ENCODE measurements at regions not wholly inside any gene's neighbourhood (a gene's known extent, or its start where the extent isn't known, plus 50 kb on each side); places are given as distances from the start of the nearest gene placed in this dataset.
"Not testable (repeated sequence)": the region's sequence is repeated elsewhere in the genome, so short reads cannot be mapped to it uniquely, and the experiment has no call there.

- Histone ChIP-seq H3K4me1 (ENCODE audit: control insufficient read depth, insufficient read depth, low read length) (no peaks in the 10 kb centered on the region), H3K36me3 (ENCODE audit: control insufficient read depth in 2 of 2, insufficient read depth in 2 of 2, low read length in 2 of 2) (no peaks in the 10 kb centered on the region), H3K4me3 (ENCODE audit: low read length in 2 of 2) (no peak overlapping the region), H3K9ac (ENCODE audit: low read length in 2 of 2) (no peak overlapping the region), H3K27me3 (ENCODE audit: control insufficient read depth in 1 of 2, insufficient read depth in 2 of 2, low read length in 2 of 2) (no peaks in the 10 kb centered on the region), H3K27ac (ENCODE audit: low read length) (no peak overlapping the region), H3K9me3 (ENCODE audit: control insufficient read depth in 2 of 2, low read length in 2 of 2) (no peaks in the 10 kb centered on the region)
Observed at GRCh38 chr6:81373414-81373813, 379.1 kb downstream of the TENT5A start.

- H3K27me3 ChIP-seq (ENCODE audit: control insufficient read depth in 1 of 2, insufficient read depth in 2 of 2, low read length in 2 of 2) = no peaks in the 10 kb centered on the region
- H3K27ac ChIP-seq (ENCODE audit: low read length) = no peak overlapping the region
- H3K9me3 ChIP-seq (ENCODE audit: control insufficient read depth in 2 of 2, low read length in 2 of 2) = no peaks in the 10 kb centered on the region
- no peak overlapping the region for H3K4me3 ChIP-seq (ENCODE audit: low read length in 2 of 2)
- H3K9ac ChIP-seq (ENCODE audit: low read length in 2 of 2) = no peak overlapping the region
- H3K36me3 ChIP-seq (ENCODE audit: control insufficient read depth in 2 of 2, insufficient read depth in 2 of 2, low read length in 2 of 2) = no peaks in the 10 kb centered on the region
- no peaks in the 10 kb centered on the region for H3K4me1 ChIP-seq (ENCODE audit: control insufficient read depth, insufficient read depth, low read length)
Observed at GRCh38 chr6:81371930-81372329, 380.6 kb downstream of the TENT5A start.

- Histone ChIP-seq H3K9me3 (ENCODE audit: control insufficient read depth in 2 of 2, low read length in 2 of 2) (no peaks in the 10 kb centered on the region), H3K4me3 (ENCODE audit: low read length in 2 of 2) (no peak overlapping the region), H3K36me3 (ENCODE audit: control insufficient read depth in 2 of 2, insufficient read depth in 2 of 2, low read length in 2 of 2) (no peaks in the 10 kb centered on the region), H3K4me1 (ENCODE audit: control insufficient read depth, insufficient read depth, low read length) (no peaks in the 10 kb centered on the region), H3K9ac (ENCODE audit: low read length in 2 of 2) (no peak overlapping the region), H3K27me3 (ENCODE audit: control insufficient read depth in 1 of 2, insufficient read depth in 2 of 2, low read length in 2 of 2) (no peaks in the 10 kb centered on the region), H3K27ac (ENCODE audit: low read length) (no peak overlapping the region)
Observed at GRCh38 chr6:81366972-81367371, 385.5 kb downstream of the TENT5A start.

GRCh38 chr6:81362246-81362645, 390.2 kb downstream of the TENT5A start:
- Histone ChIP-seq H3K9ac (ENCODE audit: low read length in 2 of 2) (no peak overlapping the region), H3K4me1 (ENCODE audit: control insufficient read depth, insufficient read depth, low read length) (no peaks in the 10 kb centered on the region), H3K9me3 (ENCODE audit: control insufficient read depth in 2 of 2, low read length in 2 of 2) (no peaks in the 10 kb centered on the region), H3K27me3 (ENCODE audit: control insufficient read depth in 1 of 2, insufficient read depth in 2 of 2, low read length in 2 of 2) (no peaks in the 10 kb centered on the region), H3K27ac (ENCODE audit: low read length) (no peak overlapping the region), H3K36me3 (ENCODE audit: control insufficient read depth in 2 of 2, insufficient read depth in 2 of 2, low read length in 2 of 2) (no peaks in the 10 kb centered on the region), H3K4me3 (ENCODE audit: low read length in 2 of 2) (no peak overlapping the region)

GRCh38 chr6:81353262-81353661, 399.2 kb downstream of the TENT5A start:
- H3K27me3 ChIP-seq (ENCODE audit: control insufficient read depth in 1 of 2, insufficient read depth in 2 of 2, low read length in 2 of 2) = no peaks in the 10 kb centered on the region
- no peak overlapping the region for H3K27ac ChIP-seq (ENCODE audit: low read length)
- no peak overlapping the region for H3K4me3 ChIP-seq (ENCODE audit: low read length in 2 of 2)
- no peaks in the 10 kb centered on the region for H3K36me3 ChIP-seq (ENCODE audit: control insufficient read depth in 2 of 2, insufficient read depth in 2 of 2, low read length in 2 of 2)
- H3K4me1 ChIP-seq (ENCODE audit: control insufficient read depth, insufficient read depth, low read length) = no peaks in the 10 kb centered on the region
- no peak overlapping the region for H3K9ac ChIP-seq (ENCODE audit: low read length in 2 of 2)
- H3K9me3 ChIP-seq (ENCODE audit: control insufficient read depth in 2 of 2, low read length in 2 of 2) = no peaks in the 10 kb centered on the region

GRCh38 chr6:81344026-81344425, 408.5 kb downstream of the TENT5A start:
- not testable (repeated sequence) for H3K36me3 ChIP-seq (ENCODE audit: control insufficient read depth in 2 of 2, insufficient read depth in 2 of 2, low read length in 2 of 2); H3K9ac ChIP-seq (ENCODE audit: low read length in 2 of 2); H3K9me3 ChIP-seq (ENCODE audit: control insufficient read depth in 2 of 2, low read length in 2 of 2); H3K4me3 ChIP-seq (ENCODE audit: low read length in 2 of 2); H3K27ac ChIP-seq (ENCODE audit: low read length); H3K27me3 ChIP-seq (ENCODE audit: control insufficient read depth in 1 of 2, insufficient read depth in 2 of 2, low read length in 2 of 2); H3K4me1 ChIP-seq (ENCODE audit: control insufficient read depth, insufficient read depth, low read length)

GRCh38 chr6:81340946-81341345, 411.5 kb downstream of the TENT5A start:
- H3K27ac ChIP-seq (ENCODE audit: low read length) = no peak overlapping the region
- H3K9ac ChIP-seq (ENCODE audit: low read length in 2 of 2) = no peak overlapping the region
- peaks cover 0 to 2% of the 10 kb centered on the region in 2 donors for H3K9me3 ChIP-seq (ENCODE audit: control insufficient read depth in 2 of 2, low read length in 2 of 2)
- no peak overlapping the region for H3K4me3 ChIP-seq (ENCODE audit: low read length in 2 of 2)
- no peaks in the 10 kb centered on the region for H3K4me1 ChIP-seq (ENCODE audit: control insufficient read depth, insufficient read depth, low read length)
- no peaks in the 10 kb centered on the region for H3K36me3 ChIP-seq (ENCODE audit: control insufficient read depth in 2 of 2, insufficient read depth in 2 of 2, low read length in 2 of 2)
- H3K27me3 ChIP-seq (ENCODE audit: control insufficient read depth in 1 of 2, insufficient read depth in 2 of 2, low read length in 2 of 2) = no peaks in the 10 kb centered on the region

GRCh38 chr6:81331526-81331925, 421.0 kb downstream of the TENT5A start:
- H3K4me3 ChIP-seq (ENCODE audit: low read length in 2 of 2) = no peak overlapping the region
- no peak overlapping the region for H3K27ac ChIP-seq (ENCODE audit: low read length)
- H3K4me1 ChIP-seq (ENCODE audit: control insufficient read depth, insufficient read depth, low read length) = no peaks in the 10 kb centered on the region
- no peak overlapping the region for H3K9ac ChIP-seq (ENCODE audit: low read length in 2 of 2)
- H3K36me3 ChIP-seq (ENCODE audit: control insufficient read depth in 2 of 2, insufficient read depth in 2 of 2, low read length in 2 of 2) = no peaks in the 10 kb centered on the region
- no peaks in the 10 kb centered on the region for H3K27me3 ChIP-seq (ENCODE audit: control insufficient read depth in 1 of 2, insufficient read depth in 2 of 2, low read length in 2 of 2)
- H3K9me3 ChIP-seq (ENCODE audit: control insufficient read depth in 2 of 2, low read length in 2 of 2) = no peaks in the 10 kb centered on the region

- Histone ChIP-seq H3K4me3 (ENCODE audit: low read length in 2 of 2) (no peak overlapping the region), H3K27ac (ENCODE audit: low read length) (no peak overlapping the region), H3K9me3 (ENCODE audit: control insufficient read depth in 2 of 2, low read length in 2 of 2) (no peaks in the 10 kb centered on the region), H3K9ac (ENCODE audit: low read length in 2 of 2) (no peak overlapping the region), H3K36me3 (ENCODE audit: control insufficient read depth in 2 of 2, insufficient read depth in 2 of 2, low read length in 2 of 2) (no peaks in the 10 kb centered on the region), H3K4me1 (ENCODE audit: control insufficient read depth, insufficient read depth, low read length) (no peaks in the 10 kb centered on the region), H3K27me3 (ENCODE audit: control insufficient read depth in 1 of 2, insufficient read depth in 2 of 2, low read length in 2 of 2) (no peaks in the 10 kb centered on the region)
Observed at GRCh38 chr6:81328700-81329099, 423.8 kb downstream of the TENT5A start.

GRCh38 chr6:81326881-81327561, 425.5 kb downstream of the TENT5A start:
- H3K27me3 ChIP-seq (ENCODE audit: control insufficient read depth in 1 of 2, insufficient read depth in 2 of 2, low read length in 2 of 2) = no peaks in the 10 kb centered on the region
- H3K4me3 ChIP-seq (ENCODE audit: low read length in 2 of 2) = no peak overlapping the region
- no peaks in the 10 kb centered on the region for H3K9me3 ChIP-seq (ENCODE audit: control insufficient read depth in 2 of 2, low read length in 2 of 2)
- no peaks in the 10 kb centered on the region for H3K4me1 ChIP-seq (ENCODE audit: control insufficient read depth, insufficient read depth, low read length)
- no peak overlapping the region for H3K27ac ChIP-seq (ENCODE audit: low read length)
- H3K9ac ChIP-seq (ENCODE audit: low read length in 2 of 2) = no peak overlapping the region
- no peaks in the 10 kb centered on the region for H3K36me3 ChIP-seq (ENCODE audit: control insufficient read depth in 2 of 2, insufficient read depth in 2 of 2, low read length in 2 of 2)

- Histone ChIP-seq H3K4me3 (ENCODE audit: low read length in 2 of 2) (no peak overlapping the region), H3K9ac (ENCODE audit: low read length in 2 of 2) (no peak overlapping the region), H3K27me3 (ENCODE audit: control insufficient read depth in 1 of 2, insufficient read depth in 2 of 2, low read length in 2 of 2) (no peaks in the 10 kb centered on the region), H3K27ac (ENCODE audit: low read length) (no peak overlapping the region), H3K9me3 (ENCODE audit: control insufficient read depth in 2 of 2, low read length in 2 of 2) (no peaks in the 10 kb centered on the region), H3K4me1 (ENCODE audit: control insufficient read depth, insufficient read depth, low read length) (no peaks in the 10 kb centered on the region), H3K36me3 (ENCODE audit: control insufficient read depth in 2 of 2, insufficient read depth in 2 of 2, low read length in 2 of 2) (no peaks in the 10 kb centered on the region)
Observed at GRCh38 chr6:81309811-81310210, 442.7 kb downstream of the TENT5A start.
